Esophagus muscularis mucosa (tissue), 4 donors: ENCODE measurements at regions not wholly inside any gene's neighbourhood (a gene's known extent, or its start where the extent isn't known, plus 50 kb on each side); places are given as distances from the start of the nearest gene placed in this dataset.

Source experiments
- DNase-seq: peaks from one replicate; pipeline ENCODE4 v3.0.0-alpha.2; 2017; ENCODE audit errors: extremely low spot score
- H3K27ac ChIP-seq, 4 donors: fragments of 200-600 bp; sonication (generic); replicated peaks in 1 of 4; 1 replicate in 3 of 4; 2 replicates in 1 of 4; pipeline ENCODE4 v1.5.1; 2016 to 2019; ENCODE audit warnings: mild to moderate bottlenecking in 1 of 4
- H3K27me3 ChIP-seq, 4 donors: fragments of 200-600 bp; sonication (generic); one replicate each; pipeline versions ENCODE4 v1.5.1 to v1.6.0; 2016 to 2019
- H3K36me3 ChIP-seq, 4 donors: fragments of 200-600 bp; sonication (generic); one replicate each; pipeline ENCODE4 v1.5.1; 2016 to 2019
- H3K4me1 ChIP-seq, 4 donors: fragments of 200-600 bp; sonication (generic); one replicate each; pipeline ENCODE4 v1.5.1; 2016 to 2019
- H3K4me3 ChIP-seq, 4 donors: fragments of 200-600 bp; sonication (generic); 1 replicate in 2 of 4; 2 replicates in 2 of 4; pipeline ENCODE4 v1.5.1; 2016 to 2019; ENCODE audit warnings: mild to moderate bottlenecking in 4 of 4, moderate library complexity in 1 of 4
- H3K9me3 ChIP-seq, 4 donors: fragments of 200-600 bp; sonication (generic); 1 replicate in 3 of 4; 2 replicates in 1 of 4; pipeline ENCODE4 v1.5.1; 2016 to 2019
- CTCF ChIP-seq, 3 experiments: fragments of 200-600 bp in 2 of 3; fragments of 450-650 bp in 1 of 3; sonication (generic) in 2 of 3; IDR thresholded peaks; one replicate each; pipeline ENCODE4 v1.5.1; 2017 to 2019; ENCODE audit warnings: antibody characterized with exemption in 3 of 3, mild to moderate bottlenecking in 2 of 3, moderate library complexity in 1 of 3
- EP300 ChIP-seq: sonication (generic); formaldehyde crosslinking; IDR thresholded peaks from one replicate; pipeline ENCODE4 v1.6.1; 2017; ENCODE audit warnings: antibody characterized with exemption
- POLR2A ChIP-seq: fragments of 450-650 bp; IDR thresholded peaks from one replicate; pipeline ENCODE4 v1.6.1; 2017; ENCODE audit warnings: antibody characterized with exemption, moderate library complexity, mild to moderate bottlenecking, low read depth
- POLR2AphosphoS5 ChIP-seq, 2 donors: sonication (generic); formaldehyde crosslinking; IDR thresholded peaks; one replicate each; pipeline ENCODE4 v1.6.1; 2017; ENCODE audit warnings: antibody characterized with exemption in 2 of 2
- WGBS: methylation state at CpG from one replicate; pipeline ENCODE4 v1.1.5; 2018; 5-methylcytosine and 5-hydroxymethylcytosine counted together
- intact Hi-C: fragments of 100-400 bp; cut with DNase I; formaldehyde crosslinking; loops from one replicate; pipeline ENCODE4 v1.15.1; 2023

- Histone ChIP-seq H3K9me3 (no peaks in the 10 kb centered on the region), H3K27me3 (no peaks in the 10 kb centered on the region), H3K4me1 (no peaks in the 10 kb centered on the region), H3K4me3 (no peak overlapping the region), H3K36me3 (no peaks in the 10 kb centered on the region), H3K27ac (no peak overlapping the region)
- TF ChIP-seq POLR2A (no peak), EP300 (no peak), POLR2AphosphoS5 (IDR thresholded peaks at IDR 0.05) (no peak), CTCF (IDR thresholded peaks at IDR 0.05) (no peak)
- intact Hi-C loops, result no loop called here
- no peak for DNase-seq
- 75% methylated on average over 2 of the region's 2 CpGs for WGBS
Measured at GRCh38 chr2:194954218-194954617, 702.8 kb upstream of the SLC39A10 start.

GRCh38 chr2:194946826-194947225 is 710.2 kb upstream of the SLC39A10 start:
- no peak overlapping the region for H3K4me3 ChIP-seq
- H3K36me3 ChIP-seq, result no peaks in the 10 kb centered on the region
- no peak overlapping the region for H3K27ac ChIP-seq
- no peak for DNase-seq
- no peaks in the 10 kb centered on the region for H3K9me3 ChIP-seq
- intact Hi-C loops, result no loop called here
- WGBS, result 73% methylated on average over 1 of the region's 1 CpG
- H3K4me1 ChIP-seq, result no peaks in the 10 kb centered on the region
- H3K27me3 ChIP-seq, result no peaks in the 10 kb centered on the region
- no peak for TF ChIP-seq EP300
- no peak for TF ChIP-seq POLR2A
- TF ChIP-seq POLR2AphosphoS5 (IDR thresholded peaks at IDR 0.05), result no peak
- no peak for TF ChIP-seq CTCF (IDR thresholded peaks at IDR 0.05)

GRCh38 chr2:194938066-194938465 is 719.0 kb upstream of the SLC39A10 start:
- Histone ChIP-seq H3K9me3 (no peaks in the 10 kb centered on the region), H3K4me1 (no peaks in the 10 kb centered on the region), H3K36me3 (no peaks in the 10 kb centered on the region), H3K4me3 (no peak overlapping the region), H3K27ac (no peak overlapping the region), H3K27me3 (no peaks in the 10 kb centered on the region)
- intact Hi-C loops, result no loop called here
- whole genome bisulfite sequencing, result 67% methylated on average over 2 of the region's 2 CpGs
- no peak for TF ChIP-seq POLR2AphosphoS5 (IDR thresholded peaks at IDR 0.05)
- TF ChIP-seq CTCF (IDR thresholded peaks at IDR 0.05), result no peak
- no peak for TF ChIP-seq EP300
- no peak for TF ChIP-seq POLR2A
- no peak for DNase-seq

GRCh38 chr2:194927489-194927888 is 729.5 kb upstream of the SLC39A10 start:
- Histone ChIP-seq H3K4me1 (no peaks in the 10 kb centered on the region), H3K36me3 (no peaks in the 10 kb centered on the region), H3K27me3 (no peaks in the 10 kb centered on the region), H3K27ac (no peak overlapping the region), H3K9me3 (no peaks in the 10 kb centered on the region), H3K4me3 (no peak overlapping the region)
- no peak for DNase-seq
- 87% methylated on average over 7 of the region's 7 CpGs for WGBS
- intact Hi-C loops, result no loop called here
- TF ChIP-seq POLR2AphosphoS5 (IDR thresholded peaks at IDR 0.05) (no peak), POLR2A (no peak), EP300 (no peak), CTCF (IDR thresholded peaks at IDR 0.05) (no peak)

- H3K4me1 ChIP-seq, result no peaks in the 10 kb centered on the region
- no peak for TF ChIP-seq EP300
- no peak for TF ChIP-seq POLR2AphosphoS5 (IDR thresholded peaks at IDR 0.05)
- no peak for TF ChIP-seq CTCF (IDR thresholded peaks at IDR 0.05)
- no peak for TF ChIP-seq POLR2A
- WGBS, result 82% methylated on average over 1 of the region's 1 CpG
- no peak overlapping the region for H3K4me3 ChIP-seq
- no peaks in the 10 kb centered on the region for H3K9me3 ChIP-seq
- H3K27me3 ChIP-seq, result no peaks in the 10 kb centered on the region
- DNase-seq, result no peak
- H3K36me3 ChIP-seq, result no peaks in the 10 kb centered on the region
- H3K27ac ChIP-seq, result no peak overlapping the region
- intact Hi-C loops, result no loop called here
Measured at GRCh38 chr2:194926873-194927272, 730.2 kb upstream of the SLC39A10 start.
